ENCODE measurements at regions not wholly inside any gene's neighbourhood (a gene's known extent, or its start where the extent isn't known, plus 50 kb on each side); places are given as distances from the start of the nearest gene placed in this dataset.

DNA sequence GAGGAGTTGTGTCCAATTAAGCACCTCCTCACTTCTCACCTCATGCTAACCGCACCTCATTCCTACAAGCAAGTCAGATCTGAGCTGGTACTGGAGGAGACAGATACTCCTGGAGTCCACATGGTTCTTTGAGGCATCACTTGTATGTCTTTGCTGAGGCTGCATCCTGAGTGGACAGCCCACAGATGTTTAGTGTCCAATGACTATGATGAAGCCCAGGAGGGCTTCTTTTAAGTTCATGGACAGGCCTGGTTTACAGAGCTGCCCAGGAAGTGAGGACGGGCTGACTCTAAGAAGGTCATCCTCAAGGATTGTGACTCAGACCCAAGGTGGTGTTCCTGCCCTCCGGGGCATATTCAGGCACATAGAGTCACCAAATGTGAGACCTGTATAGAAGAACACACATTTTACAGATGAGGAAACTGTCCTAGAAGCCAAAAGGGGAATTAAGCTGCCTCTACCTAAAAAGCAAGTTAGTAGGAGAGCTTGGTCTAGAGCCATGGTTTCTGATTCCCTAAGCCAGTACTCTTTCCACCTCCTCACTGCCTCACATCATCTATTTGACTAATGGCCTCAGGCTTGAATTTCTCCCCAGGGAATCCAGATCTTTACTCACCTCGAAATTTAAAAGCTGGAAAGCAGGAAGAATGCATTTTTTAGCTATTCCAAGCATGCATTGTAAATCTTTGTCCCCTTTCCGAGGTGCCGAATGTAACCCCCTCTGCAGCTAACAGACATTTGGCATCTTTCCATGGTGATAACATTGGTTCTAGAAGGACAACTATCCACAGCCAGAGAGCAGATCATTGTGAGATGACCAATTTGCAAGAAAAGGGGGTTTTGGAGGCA lies 228.1 kb downstream of the OMA1 start:
- TF ChIP-seq, protein P1, sequence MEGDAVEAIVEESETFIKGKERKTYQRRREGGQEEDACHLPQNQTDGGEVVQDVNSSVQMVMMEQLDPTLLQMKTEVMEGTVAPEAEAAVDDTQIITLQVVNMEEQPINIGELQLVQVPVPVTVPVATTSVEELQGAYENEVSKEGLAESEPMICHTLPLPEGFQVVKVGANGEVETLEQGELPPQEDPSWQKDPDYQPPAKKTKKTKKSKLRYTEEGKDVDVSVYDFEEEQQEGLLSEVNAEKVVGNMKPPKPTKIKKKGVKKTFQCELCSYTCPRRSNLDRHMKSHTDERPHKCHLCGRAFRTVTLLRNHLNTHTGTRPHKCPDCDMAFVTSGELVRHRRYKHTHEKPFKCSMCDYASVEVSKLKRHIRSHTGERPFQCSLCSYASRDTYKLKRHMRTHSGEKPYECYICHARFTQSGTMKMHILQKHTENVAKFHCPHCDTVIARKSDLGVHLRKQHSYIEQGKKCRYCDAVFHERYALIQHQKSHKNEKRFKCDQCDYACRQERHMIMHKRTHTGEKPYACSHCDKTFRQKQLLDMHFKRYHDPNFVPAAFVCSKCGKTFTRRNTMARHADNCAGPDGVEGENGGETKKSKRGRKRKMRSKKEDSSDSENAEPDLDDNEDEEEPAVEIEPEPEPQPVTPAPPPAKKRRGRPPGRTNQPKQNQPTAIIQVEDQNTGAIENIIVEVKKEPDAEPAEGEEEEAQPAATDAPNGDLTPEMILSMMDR (conservative IDR thresholded peaks at IDR 0.05; ENCODE audit: low read depth, low read length) = no peak
- no peak for TF ChIP-seq EZH2 (IDR thresholded peaks at IDR 0.05; ENCODE audit: borderline replicate concordance, low read depth, low read length, poor library complexity, severe bottlenecking)
